ENCODE measurements at regions not wholly inside any gene's neighbourhood (a gene's known extent, or its start where the extent isn't known, plus 50 kb on each side); places are given as distances from the start of the nearest gene placed in this dataset.
"Not testable (repeated sequence)": the region's sequence is repeated elsewhere in the genome, so short reads cannot be mapped to it uniquely, and the experiment has no call there.

- TF ChIP-seq CTCF (IDR thresholded peaks at IDR 0.05; ENCODE audit: unreplicated experiment), result no peak
- no peak for DNase-seq (ENCODE audit: low spot score)
- no peaks in the 10 kb centered on the region for H3K4me1 Mint-ChIP-seq (ENCODE audit: unreplicated experiment)
- no peaks in the 10 kb centered on the region for H3K36me3 Mint-ChIP-seq (ENCODE audit: low read depth, unreplicated experiment)
- peaks cover 3% of the 10 kb centered on the region for H3K27me3 Mint-ChIP-seq (ENCODE audit: unreplicated experiment)
- H3K4me3 Mint-ChIP-seq (ENCODE audit: unreplicated experiment), result no peak overlapping the region
- no peak overlapping the region for H3K27ac Mint-ChIP-seq (ENCODE audit: unreplicated experiment)
- H3K9me3 Mint-ChIP-seq (ENCODE audit: unreplicated experiment), result no peaks in the 10 kb centered on the region
Observed at GRCh38 chr2:95738301-95738700, 146.5 kb downstream of the TRIM43 start.

- not testable (repeated sequence) for H3K4me1 Mint-ChIP-seq (ENCODE audit: unreplicated experiment); H3K9me3 Mint-ChIP-seq (ENCODE audit: unreplicated experiment); H3K36me3 Mint-ChIP-seq (ENCODE audit: low read depth, unreplicated experiment); DNase-seq (ENCODE audit: low spot score); H3K4me3 Mint-ChIP-seq (ENCODE audit: unreplicated experiment); H3K27me3 Mint-ChIP-seq (ENCODE audit: unreplicated experiment); H3K27ac Mint-ChIP-seq (ENCODE audit: unreplicated experiment)
Observed at GRCh38 chr2:95752126-95752525, 160.3 kb downstream of the TRIM43 start.

GRCh38 chr2:95753812-95754211 lies 162.0 kb downstream of the TRIM43 start:
- H3K36me3 Mint-ChIP-seq (ENCODE audit: low read depth, unreplicated experiment); H3K4me1 Mint-ChIP-seq (ENCODE audit: unreplicated experiment); H3K4me3 Mint-ChIP-seq (ENCODE audit: unreplicated experiment); H3K27me3 Mint-ChIP-seq (ENCODE audit: unreplicated experiment); DNase-seq (ENCODE audit: low spot score); H3K27ac Mint-ChIP-seq (ENCODE audit: unreplicated experiment); H3K9me3 Mint-ChIP-seq (ENCODE audit: unreplicated experiment): not testable (repeated sequence)

- not testable (repeated sequence) for H3K36me3 Mint-ChIP-seq (ENCODE audit: low read depth, unreplicated experiment); H3K9me3 Mint-ChIP-seq (ENCODE audit: unreplicated experiment); H3K4me3 Mint-ChIP-seq (ENCODE audit: unreplicated experiment); H3K27me3 Mint-ChIP-seq (ENCODE audit: unreplicated experiment); H3K4me1 Mint-ChIP-seq (ENCODE audit: unreplicated experiment); H3K27ac Mint-ChIP-seq (ENCODE audit: unreplicated experiment); DNase-seq (ENCODE audit: low spot score)
Observed at GRCh38 chr2:95754213-95754612, 162.4 kb downstream of the TRIM43 start.

- H3K4me1 Mint-ChIP-seq (ENCODE audit: unreplicated experiment); H3K27ac Mint-ChIP-seq (ENCODE audit: unreplicated experiment); H3K27me3 Mint-ChIP-seq (ENCODE audit: unreplicated experiment); H3K4me3 Mint-ChIP-seq (ENCODE audit: unreplicated experiment); H3K9me3 Mint-ChIP-seq (ENCODE audit: unreplicated experiment); H3K36me3 Mint-ChIP-seq (ENCODE audit: low read depth, unreplicated experiment); DNase-seq (ENCODE audit: low spot score): not testable (repeated sequence)
Observed at GRCh38 chr2:95754819-95755563, 163.2 kb downstream of the TRIM43 start.

GRCh38 chr2:95755956-95756669 lies 164.3 kb downstream of the TRIM43 start:
- H3K4me1 Mint-ChIP-seq (ENCODE audit: unreplicated experiment); H3K36me3 Mint-ChIP-seq (ENCODE audit: low read depth, unreplicated experiment); H3K9me3 Mint-ChIP-seq (ENCODE audit: unreplicated experiment); H3K27ac Mint-ChIP-seq (ENCODE audit: unreplicated experiment); H3K4me3 Mint-ChIP-seq (ENCODE audit: unreplicated experiment); DNase-seq (ENCODE audit: low spot score); H3K27me3 Mint-ChIP-seq (ENCODE audit: unreplicated experiment): not testable (repeated sequence)

- TF ChIP-seq CTCF (IDR thresholded peaks at IDR 0.05; ENCODE audit: unreplicated experiment), result no peak
- H3K4me1 Mint-ChIP-seq (ENCODE audit: unreplicated experiment), result no peaks in the 10 kb centered on the region
- no peak for DNase-seq (ENCODE audit: low spot score)
- peaks cover under 1% of the 10 kb centered on the region for H3K27me3 Mint-ChIP-seq (ENCODE audit: unreplicated experiment)
- H3K4me3 Mint-ChIP-seq (ENCODE audit: unreplicated experiment), result no peak overlapping the region
- no peaks in the 10 kb centered on the region for H3K9me3 Mint-ChIP-seq (ENCODE audit: unreplicated experiment)
- no peaks in the 10 kb centered on the region for H3K36me3 Mint-ChIP-seq (ENCODE audit: low read depth, unreplicated experiment)
- H3K27ac Mint-ChIP-seq (ENCODE audit: unreplicated experiment), result no peak overlapping the region
Observed at GRCh38 chr2:95757988-95758387, 166.2 kb downstream of the TRIM43 start.
